GM21529 (cell line): ENCODE measurements at regions not wholly inside any gene's neighbourhood (a gene's known extent, or its start where the extent isn't known, plus 50 kb on each side); places are given as distances from the start of the nearest gene placed in this dataset.
"Not testable (repeated sequence)": the region's sequence is repeated elsewhere in the genome, so short reads cannot be mapped to it uniquely, and the experiment has no call there.

Experiments
- ATAC-seq: cut with Tn5 transposase; IDR thresholded peaks from one replicate; pipeline ENCODE4 v1.9.1; 2021; ENCODE audit not compliant: unreplicated experiment

- ATAC-seq, result no peak
Measured at GRCh38 chr11:29629286-29629685, 387.5 kb downstream of the KCNA4 start.

- no peak for ATAC-seq
Measured at GRCh38 chr11:29628609-29629008, 388.2 kb downstream of the KCNA4 start.

- no peak for ATAC-seq
Measured at GRCh38 chr11:29627541-29627940, 389.3 kb downstream of the KCNA4 start.

DNA sequence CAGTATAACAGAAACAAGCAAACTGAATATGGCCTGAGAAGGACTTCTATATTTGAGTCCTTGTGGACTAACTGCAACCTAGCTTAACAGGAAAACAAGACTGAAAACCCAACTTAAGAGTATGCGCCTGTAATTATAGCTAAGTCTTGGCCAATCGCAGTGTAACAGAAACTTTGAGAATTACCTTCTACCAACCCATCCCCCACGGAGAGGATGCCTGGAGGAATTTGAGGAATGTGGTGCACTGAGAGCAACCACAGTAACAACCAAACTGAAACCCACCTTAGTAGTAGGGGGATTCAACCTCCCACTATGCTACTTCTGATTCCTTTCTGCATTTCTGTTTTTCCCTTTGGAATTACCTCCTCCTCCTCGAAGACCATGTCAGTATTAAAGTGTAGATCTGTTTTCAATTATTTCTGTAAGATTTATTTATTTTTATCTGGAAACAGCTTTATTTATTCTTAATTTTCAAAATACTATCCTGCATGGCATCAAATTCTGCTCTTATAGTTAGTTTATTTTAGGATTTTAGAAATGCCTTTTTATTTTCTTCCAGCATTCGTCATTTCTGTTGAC, 393.6 kb downstream of the KCNA4 start:
- no peak for ATAC-seq

GRCh38 chr11:29616611-29617010, 400.2 kb downstream of the KCNA4 start:
- no peak for ATAC-seq

- ATAC-seq, result no peak
Measured at GRCh38 chr11:29612423-29612822, 404.4 kb downstream of the KCNA4 start.

GRCh38 chr11:29606330-29607031, 410.3 kb downstream of the KCNA4 start:
- ATAC-seq, result no peak

DNA sequence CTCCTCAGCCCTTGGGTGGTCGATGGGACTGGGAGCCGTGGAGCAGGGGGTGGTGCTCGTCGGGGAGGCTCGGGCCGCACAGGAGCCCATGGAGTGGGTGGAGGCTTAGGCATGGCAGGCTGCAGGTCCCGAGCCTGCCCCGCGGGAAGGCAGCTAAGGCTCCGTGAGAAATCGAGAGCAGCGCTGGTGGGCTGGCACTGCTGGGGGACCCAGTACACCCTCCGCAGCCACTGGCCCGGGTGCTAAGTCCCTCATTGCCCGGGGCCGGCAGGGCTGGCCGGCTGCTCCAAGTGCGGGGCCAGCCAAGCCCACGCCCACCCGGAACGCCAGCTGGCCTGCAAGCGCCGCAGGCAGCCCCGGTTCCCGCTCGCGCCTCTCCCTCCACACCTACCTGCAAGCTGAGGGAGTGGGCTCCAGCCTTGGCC, 416.7 kb downstream of the KCNA4 start:
- not testable (repeated sequence) for ATAC-seq

- no peak for ATAC-seq
Measured at GRCh38 chr11:29584342-29584741, 432.5 kb downstream of the KCNA4 start.

DNA sequence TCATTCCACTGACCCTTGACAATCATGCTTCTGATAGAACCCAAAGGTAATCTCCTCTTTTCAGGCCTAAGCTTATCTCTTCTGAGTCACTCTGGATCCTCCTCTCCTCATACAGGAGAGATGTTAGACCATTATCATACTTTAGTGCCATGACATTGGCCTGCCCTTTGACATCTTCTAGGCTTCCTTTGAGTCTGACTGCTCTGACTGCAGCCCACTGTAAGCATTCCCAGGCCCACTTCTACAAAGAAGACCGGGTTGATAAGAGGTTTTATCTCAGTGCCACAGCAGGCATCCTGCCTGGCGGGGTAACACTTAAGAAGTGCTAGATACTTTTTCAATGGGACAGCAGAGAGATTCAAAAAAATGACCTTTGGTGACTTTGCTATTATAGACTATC, 438.0 kb downstream of the KCNA4 start:
- no peak for ATAC-seq

- ATAC-seq, result no peak
Measured at GRCh38 chr11:29564486-29564885, 452.3 kb downstream of the KCNA4 start.

DNA sequence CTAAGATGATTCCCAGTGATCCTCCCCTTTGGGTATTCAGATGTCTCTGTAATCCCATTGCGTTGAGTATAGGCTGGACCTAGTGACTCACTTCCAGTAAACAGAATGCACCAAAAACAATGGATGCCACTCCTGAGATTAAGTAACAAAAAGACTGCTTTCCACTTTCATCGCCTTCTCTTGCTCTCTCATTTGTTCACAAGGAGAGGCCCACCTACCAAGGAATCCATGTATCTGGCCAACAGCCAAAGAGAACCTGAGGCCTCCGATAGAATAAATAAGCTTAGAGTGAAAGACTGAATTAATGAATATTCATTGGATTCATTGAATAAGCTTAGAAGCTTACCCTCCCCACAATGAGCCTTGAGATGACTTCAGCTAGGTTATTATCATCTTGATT, 454.6 kb downstream of the KCNA4 start:
- no peak for ATAC-seq

DNA sequence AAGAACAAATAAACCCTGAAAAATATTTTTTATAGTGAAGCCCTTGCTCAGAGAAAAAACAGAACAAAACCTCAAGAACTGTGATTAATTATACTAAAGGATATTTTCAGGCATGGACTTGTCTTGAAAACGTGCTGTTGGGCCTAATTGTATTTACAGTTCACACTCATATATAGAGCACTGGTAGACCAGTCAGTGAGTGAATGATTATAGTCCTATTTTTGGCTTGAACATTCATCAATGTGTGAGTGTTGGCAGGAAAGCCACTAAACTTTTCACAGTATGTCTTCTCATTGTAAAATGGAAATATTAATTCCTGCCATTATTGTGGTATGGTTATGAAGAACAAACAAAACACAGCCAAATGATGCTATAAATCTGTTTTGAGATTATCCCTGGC, 462.8 kb downstream of the KCNA4 start:
- no peak for ATAC-seq

DNA sequence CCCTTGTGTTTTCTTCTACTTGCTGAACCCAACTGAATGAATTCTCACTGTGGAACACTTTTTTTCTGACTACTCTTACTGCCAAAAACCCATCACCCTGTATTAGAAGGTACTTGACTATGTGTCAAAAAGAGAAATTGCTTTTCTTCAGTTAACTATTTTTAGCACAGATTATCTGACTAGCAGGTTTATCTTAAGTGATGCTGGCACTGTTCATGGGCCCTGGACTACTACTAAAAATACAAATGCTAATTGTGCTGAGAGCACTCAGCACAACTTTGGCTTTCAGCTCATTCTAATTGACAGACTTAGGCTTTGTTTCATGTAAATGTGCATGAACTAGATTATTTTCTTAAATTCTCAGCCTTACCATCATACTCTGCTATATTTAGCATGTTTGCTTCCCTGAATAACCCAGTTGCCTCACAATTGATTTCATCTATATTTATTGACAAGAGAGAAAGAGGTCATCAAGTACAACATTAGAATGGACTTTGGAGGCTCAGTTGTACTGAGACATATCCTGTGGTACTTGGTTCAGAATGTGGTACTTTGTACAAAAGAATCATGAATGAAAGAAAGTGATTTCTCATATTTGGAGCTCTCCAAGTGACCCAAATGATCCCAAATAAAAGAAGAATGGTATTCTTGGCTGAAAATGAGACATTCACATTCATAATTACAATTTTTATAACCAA, 478.3 kb downstream of the KCNA4 start:
- ATAC-seq, result no peak

DNA sequence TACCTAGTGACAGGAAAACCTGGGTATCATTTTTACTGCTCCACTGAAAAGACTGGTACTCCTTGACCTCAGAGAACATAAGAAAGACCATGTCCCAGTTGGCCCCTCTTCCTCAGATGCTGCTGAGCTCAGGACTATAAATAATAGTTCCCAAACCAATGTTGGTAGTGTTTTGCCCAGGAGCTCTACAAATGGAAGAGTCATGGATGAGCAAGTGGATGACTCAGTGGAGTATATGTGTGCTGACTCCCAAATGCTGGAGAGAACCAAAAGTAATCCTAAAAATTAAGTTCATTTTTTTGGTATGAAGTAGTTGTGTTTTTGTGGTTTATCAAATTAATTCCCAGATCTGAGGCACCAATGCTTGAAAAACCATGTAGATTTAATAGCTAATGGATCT, 482.0 kb downstream of the KCNA4 start:
- no peak for ATAC-seq

- no peak for ATAC-seq
Measured at GRCh38 chr11:29530961-29531360, 485.9 kb downstream of the KCNA4 start.

DNA sequence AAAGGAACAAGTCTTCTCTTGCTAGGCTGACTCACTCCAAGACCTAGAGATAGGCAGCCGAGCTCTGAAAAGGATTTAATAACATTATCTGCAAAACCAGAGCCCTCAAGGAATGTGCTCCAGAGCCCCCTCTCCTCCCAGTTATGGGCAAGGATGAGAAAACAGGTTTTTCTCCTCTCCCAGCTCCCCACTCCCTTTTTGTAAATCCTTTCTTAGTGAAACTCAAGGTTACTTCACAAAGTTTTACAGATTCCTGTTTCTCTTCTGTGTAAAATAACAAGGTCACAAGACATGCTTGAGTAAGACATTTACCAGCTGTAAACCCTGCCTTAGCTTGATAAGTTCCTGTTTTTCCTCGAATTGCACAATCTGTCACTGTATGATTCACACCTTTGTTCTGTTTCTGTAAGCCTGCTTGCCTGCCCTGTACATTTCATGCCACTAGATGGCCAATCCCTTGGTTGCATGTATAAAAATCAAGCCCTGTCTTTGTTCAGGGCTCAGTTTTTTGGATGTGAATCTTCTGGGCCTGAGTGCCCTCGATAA, 489.4 kb downstream of the KCNA4 start:
- ATAC-seq, result no peak

GRCh38 chr11:29518389-29519174, 498.2 kb downstream of the KCNA4 start:
- ATAC-seq, result no peak

GRCh38 chr11:29511394-29511793, 505.4 kb downstream of the KCNA4 start:
- no peak for ATAC-seq

- ATAC-seq, result no peak
Measured at GRCh38 chr11:29507376-29507775, 509.5 kb downstream of the KCNA4 start.

GRCh38 chr11:29495676-29496075, 521.2 kb downstream of the KCNA4 start:
- ATAC-seq, result no peak
